PFSK-1 (cell line): ENCODE measurements at regions not wholly inside any gene's neighbourhood (a gene's known extent, or its start where the extent isn't known, plus 50 kb on each side); places are given as distances from the start of the nearest gene placed in this dataset.

Source experiments
- FOXP2 ChIP-seq: optimal IDR thresholded peaks from 2 replicates; pipeline ENCODE3; 2011; ENCODE audit warnings: borderline replicate concordance, control low read depth, inconsistent platforms; ENCODE audit not compliant: insufficient read depth; ENCODE audit errors: extremely low read length, extremely low read depth
- POLR2AphosphoS5 ChIP-seq: IDR thresholded peaks from 2 replicates; pipeline ENCODE4 v1.6.1; 2012; ENCODE audit warnings: low read depth, mild to moderate bottlenecking, control low read depth, low read length, moderate library complexity
- SIN3A ChIP-seq: IDR thresholded peaks from 2 replicates; pipeline ENCODE4 v1.6.1; 2012; ENCODE audit warnings: mild to moderate bottlenecking, low read length, moderate library complexity, borderline replicate concordance; ENCODE audit not compliant: insufficient read depth
- TAF1 ChIP-seq: IDR thresholded peaks from 2 replicates; pipeline ENCODE4 v1.6.1; 2012; ENCODE audit warnings: low read length, control low read depth, borderline replicate concordance; ENCODE audit not compliant: insufficient read depth
- TF ChIP-seq, protein P1 (sequence below), 2 experiments: IDR thresholded peaks; 2 replicates each; pipeline versions ENCODE4 v1.6.1 to v1.8.0; 2011 to 2012; ENCODE audit warnings: low read depth in 2 of 2, low read length in 2 of 2, control low read depth in 1 of 2, inconsistent platforms in 1 of 2, mild to moderate bottlenecking in 1 of 2, moderate library complexity in 1 of 2; ENCODE audit not compliant: insufficient read depth in 1 of 2

DNA sequence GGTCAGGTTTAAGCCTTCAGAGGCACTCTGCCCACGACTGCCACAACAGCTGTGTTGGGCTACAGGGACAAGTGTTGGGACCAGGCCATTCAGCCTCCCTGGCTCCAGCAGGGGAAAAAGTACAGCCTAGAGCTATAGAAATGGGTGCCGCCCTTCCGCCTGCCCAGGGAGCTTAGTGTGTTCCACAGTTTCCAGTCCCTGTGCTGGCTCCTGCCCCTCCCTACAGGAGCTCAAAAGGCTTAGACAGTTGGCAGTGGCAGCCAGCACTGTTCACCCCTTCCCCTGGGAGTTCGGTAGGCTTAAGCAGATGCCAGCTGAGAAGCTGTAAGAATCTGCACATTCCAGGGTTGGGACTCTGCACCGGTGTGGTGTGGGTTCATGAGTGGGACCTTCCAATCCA, 408.2 kb upstream of the INTU start:
- TF ChIP-seq, protein P1, sequence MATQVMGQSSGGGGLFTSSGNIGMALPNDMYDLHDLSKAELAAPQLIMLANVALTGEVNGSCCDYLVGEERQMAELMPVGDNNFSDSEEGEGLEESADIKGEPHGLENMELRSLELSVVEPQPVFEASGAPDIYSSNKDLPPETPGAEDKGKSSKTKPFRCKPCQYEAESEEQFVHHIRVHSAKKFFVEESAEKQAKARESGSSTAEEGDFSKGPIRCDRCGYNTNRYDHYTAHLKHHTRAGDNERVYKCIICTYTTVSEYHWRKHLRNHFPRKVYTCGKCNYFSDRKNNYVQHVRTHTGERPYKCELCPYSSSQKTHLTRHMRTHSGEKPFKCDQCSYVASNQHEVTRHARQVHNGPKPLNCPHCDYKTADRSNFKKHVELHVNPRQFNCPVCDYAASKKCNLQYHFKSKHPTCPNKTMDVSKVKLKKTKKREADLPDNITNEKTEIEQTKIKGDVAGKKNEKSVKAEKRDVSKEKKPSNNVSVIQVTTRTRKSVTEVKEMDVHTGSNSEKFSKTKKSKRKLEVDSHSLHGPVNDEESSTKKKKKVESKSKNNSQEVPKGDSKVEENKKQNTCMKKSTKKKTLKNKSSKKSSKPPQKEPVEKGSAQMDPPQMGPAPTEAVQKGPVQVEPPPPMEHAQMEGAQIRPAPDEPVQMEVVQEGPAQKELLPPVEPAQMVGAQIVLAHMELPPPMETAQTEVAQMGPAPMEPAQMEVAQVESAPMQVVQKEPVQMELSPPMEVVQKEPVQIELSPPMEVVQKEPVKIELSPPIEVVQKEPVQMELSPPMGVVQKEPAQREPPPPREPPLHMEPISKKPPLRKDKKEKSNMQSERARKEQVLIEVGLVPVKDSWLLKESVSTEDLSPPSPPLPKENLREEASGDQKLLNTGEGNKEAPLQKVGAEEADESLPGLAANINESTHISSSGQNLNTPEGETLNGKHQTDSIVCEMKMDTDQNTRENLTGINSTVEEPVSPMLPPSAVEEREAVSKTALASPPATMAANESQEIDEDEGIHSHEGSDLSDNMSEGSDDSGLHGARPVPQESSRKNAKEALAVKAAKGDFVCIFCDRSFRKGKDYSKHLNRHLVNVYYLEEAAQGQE (IDR thresholded peaks at IDR 0.05; ENCODE audit: insufficient read depth in 1 of 2, low read depth in 2 of 2, low read length in 2 of 2) = no peak
- TF ChIP-seq POLR2AphosphoS5 (no peak), TAF1 (no peak), SIN3A (no peak), FOXP2 (no peak)
